ENCODE measurements at regions not wholly inside any gene's neighbourhood (a gene's known extent, or its start where the extent isn't known, plus 50 kb on each side); places are given as distances from the start of the nearest gene placed in this dataset.

- Histone ChIP-seq H2AFZ (no peak overlapping the region), H3K9me2 (ENCODE audit: insufficient read depth) (no peaks in the 10 kb centered on the region), H3K9me3 (ENCODE audit: insufficient read depth, low read depth) (no peaks in the 10 kb centered on the region), H3K4me2 (no peak overlapping the region), H3K4me1 (replicated peaks; ENCODE audit: insufficient read depth) (no peaks in the 10 kb centered on the region), H3K36me3 (ENCODE audit: low read depth) (no peaks in the 10 kb centered on the region), H3K27ac (no peak overlapping the region), H3F3A (ENCODE audit: insufficient read depth, low read depth) (no peaks in the 10 kb centered on the region), H3K4me3 (no peak overlapping the region), H3K27me3 (ENCODE audit: insufficient read depth, low read depth) (no peaks in the 10 kb centered on the region), H4K20me1 (ENCODE audit: insufficient read depth) (no peaks in the 10 kb centered on the region), H3K79me2 (ENCODE audit: low read depth) (no peaks in the 10 kb centered on the region)
- ChIA-PET CTCF (no interaction called here), POLR2A (ENCODE audit: unreplicated experiment) (interaction anchor here (0.6 kb wide), 2 partner anchors 44 to 99 kb away, joined by 5 to 9 read pairs; no protein-coding TSS in a partner anchor)
- intact Hi-C loops (cut with micrococcal nuclease; ENCODE audit: unreplicated experiment): no loop called here
- no peak for TF ChIP-seq CTCF (conservative IDR thresholded peaks at IDR 0.05)
- TF ChIP-seq EZH2 (IDR thresholded peaks at IDR 0.05; ENCODE audit: low read depth): no peak
- BruUV-seq (replicated peaks): no TSS peak
- no peak for DNase-seq
Observed at GRCh38 chr15:69685512-69686452, 233.2 kb downstream of the RPLP1 start.

- H3K4me3 ChIP-seq: no peak overlapping the region
- H3K36me3 ChIP-seq (ENCODE audit: low read depth): no peaks in the 10 kb centered on the region
- H4K20me1 ChIP-seq (ENCODE audit: insufficient read depth): no peaks in the 10 kb centered on the region
- H3K4me2 ChIP-seq: no peak overlapping the region
- H3K4me1 ChIP-seq (replicated peaks; ENCODE audit: insufficient read depth): no peaks in the 10 kb centered on the region
- no peaks in the 10 kb centered on the region for H3K9me3 ChIP-seq (ENCODE audit: insufficient read depth, low read depth)
- BruUV-seq (replicated peaks): no TSS peak
- no peak for DNase-seq
- TF ChIP-seq EZH2 (IDR thresholded peaks at IDR 0.05; ENCODE audit: low read depth) (no peak), CTCF (conservative IDR thresholded peaks at IDR 0.05) (no peak)
- H3K27ac ChIP-seq: no peak overlapping the region
- H3K79me2 ChIP-seq (ENCODE audit: low read depth): no peaks in the 10 kb centered on the region
- intact Hi-C loops (cut with micrococcal nuclease; ENCODE audit: unreplicated experiment): no loop called here
- no peaks in the 10 kb centered on the region for H3K9me2 ChIP-seq (ENCODE audit: insufficient read depth)
- ChIA-PET CTCF (no interaction called here), POLR2A (ENCODE audit: unreplicated experiment) (no interaction called here)
- H3K27me3 ChIP-seq (ENCODE audit: insufficient read depth, low read depth): no peaks in the 10 kb centered on the region
- no peaks in the 10 kb centered on the region for H3F3A ChIP-seq (ENCODE audit: insufficient read depth, low read depth)
- H2AFZ ChIP-seq: no peak overlapping the region
Observed at GRCh38 chr15:69686626-69687025, 234.0 kb downstream of the RPLP1 start.

- no peaks in the 10 kb centered on the region for H3K9me3 ChIP-seq (ENCODE audit: insufficient read depth, low read depth)
- intact Hi-C loops (cut with micrococcal nuclease; ENCODE audit: unreplicated experiment): no loop called here
- ChIA-PET POLR2A (ENCODE audit: unreplicated experiment) (no interaction called here), CTCF (no interaction called here)
- H2AFZ ChIP-seq: no peak overlapping the region
- no peaks in the 10 kb centered on the region for H3K9me2 ChIP-seq (ENCODE audit: insufficient read depth)
- no peaks in the 10 kb centered on the region for H3K79me2 ChIP-seq (ENCODE audit: low read depth)
- no peak for DNase-seq
- no peaks in the 10 kb centered on the region for H3K4me1 ChIP-seq (replicated peaks; ENCODE audit: insufficient read depth)
- H3K4me3 ChIP-seq: no peak overlapping the region
- no peak overlapping the region for H3K4me2 ChIP-seq
- TF ChIP-seq EZH2 (IDR thresholded peaks at IDR 0.05; ENCODE audit: low read depth) (no peak), CTCF (conservative IDR thresholded peaks at IDR 0.05) (no peak)
- no peaks in the 10 kb centered on the region for H4K20me1 ChIP-seq (ENCODE audit: insufficient read depth)
- no TSS peak for BruUV-seq (replicated peaks)
- no peak overlapping the region for H3K27ac ChIP-seq
- no peaks in the 10 kb centered on the region for H3F3A ChIP-seq (ENCODE audit: insufficient read depth, low read depth)
- no peaks in the 10 kb centered on the region for H3K27me3 ChIP-seq (ENCODE audit: insufficient read depth, low read depth)
- no peaks in the 10 kb centered on the region for H3K36me3 ChIP-seq (ENCODE audit: low read depth)
Observed at GRCh38 chr15:69689133-69689532, 236.5 kb downstream of the RPLP1 start.

All from PC-9 (cell line).